Cardiac muscle cell (in vitro differentiated cells and primary cell): ENCODE measurements at regions not wholly inside any gene's neighbourhood (a gene's known extent, or its start where the extent isn't known, plus 50 kb on each side); places are given as distances from the start of the nearest gene placed in this dataset.

ENCODE experiments used
- DNase-seq, 2 donors: peaks; one replicate each; pipeline versions ENCODE4 v3.0.0 to v3.0.0-alpha.2; 2010 to 2017; ENCODE audit warnings: low read depth in 1 of 2, low spot score in 1 of 2
- H3K27ac ChIP-seq: fragments of 200-600 bp; sonication (generic); 2 replicates; pipeline ENCODE4 v1.5.1; 2016
- H3K27me3 ChIP-seq: fragments of 200-600 bp; sonication (generic); 2 replicates; pipeline ENCODE4 v1.6.0; 2016; ENCODE audit warnings: control low read depth
- H3K36me3 ChIP-seq: fragments of 200-600 bp; sonication (generic); 2 replicates; pipeline ENCODE4 v1.5.1; 2016; ENCODE audit warnings: control low read depth
- H3K4me1 ChIP-seq: fragments of 200-600 bp; sonication (generic); 2 replicates; pipeline ENCODE4 v1.8.1; 2017; ENCODE audit warnings: low read depth, mild to moderate bottlenecking, mixed run types
- H3K4me3 ChIP-seq: fragments of 200-600 bp; sonication (generic); 2 replicates; pipeline ENCODE4 v1.5.1; 2016; ENCODE audit warnings: mild to moderate bottlenecking
- H3K9me3 ChIP-seq: fragments of 200-600 bp; sonication (generic); 2 replicates; pipeline ENCODE4 v1.5.1; 2017; ENCODE audit warnings: low read depth, mild to moderate bottlenecking, control low read depth
- TF ChIP-seq, protein P1 (sequence below): IDR thresholded peaks from 2 replicates; pipeline ENCODE4 v1.5.1; 2012; ENCODE audit warnings: low read depth, mild to moderate bottlenecking, low read length

DNA sequence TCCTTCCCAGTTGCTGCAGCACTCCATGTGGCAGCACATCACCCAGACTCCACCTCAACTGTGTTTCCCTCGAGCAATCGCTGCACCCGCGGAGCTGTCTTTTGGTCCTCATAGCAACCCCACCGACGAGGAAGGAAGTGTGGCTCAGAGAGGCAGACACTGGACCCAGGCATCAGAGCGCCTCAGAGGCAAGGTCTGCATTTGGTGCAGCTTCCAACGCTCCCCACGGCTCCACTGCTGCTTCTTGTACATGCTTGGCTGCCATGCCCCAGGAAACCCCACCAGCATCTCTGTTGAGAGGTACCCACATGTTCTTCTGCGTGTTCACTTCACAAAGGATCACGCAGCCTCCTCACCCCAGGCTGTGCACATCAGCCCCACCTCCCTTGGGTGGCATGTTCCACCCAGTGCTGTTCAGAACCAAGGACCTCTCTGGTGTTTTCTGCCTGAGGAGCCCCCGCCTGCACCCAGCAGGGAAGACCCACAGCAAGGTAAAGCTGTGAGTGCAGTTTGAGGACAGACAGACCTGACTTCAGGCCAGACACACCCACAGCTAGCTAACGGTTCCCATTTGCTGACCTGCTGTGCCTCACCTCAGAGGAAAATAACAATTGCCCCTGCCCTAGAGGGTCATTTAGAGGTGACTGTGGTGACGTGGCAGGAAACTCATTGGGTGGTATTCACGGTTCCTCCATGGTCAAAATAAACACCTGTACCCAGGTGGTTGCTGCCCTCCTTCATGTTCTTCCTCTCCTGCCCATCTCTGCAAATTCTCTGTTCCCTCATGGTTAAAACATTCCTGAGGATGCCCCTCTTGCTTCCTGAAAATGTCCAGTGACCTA lies 326.3 kb upstream of the MYT1L start:
- TF ChIP-seq, protein P1, sequence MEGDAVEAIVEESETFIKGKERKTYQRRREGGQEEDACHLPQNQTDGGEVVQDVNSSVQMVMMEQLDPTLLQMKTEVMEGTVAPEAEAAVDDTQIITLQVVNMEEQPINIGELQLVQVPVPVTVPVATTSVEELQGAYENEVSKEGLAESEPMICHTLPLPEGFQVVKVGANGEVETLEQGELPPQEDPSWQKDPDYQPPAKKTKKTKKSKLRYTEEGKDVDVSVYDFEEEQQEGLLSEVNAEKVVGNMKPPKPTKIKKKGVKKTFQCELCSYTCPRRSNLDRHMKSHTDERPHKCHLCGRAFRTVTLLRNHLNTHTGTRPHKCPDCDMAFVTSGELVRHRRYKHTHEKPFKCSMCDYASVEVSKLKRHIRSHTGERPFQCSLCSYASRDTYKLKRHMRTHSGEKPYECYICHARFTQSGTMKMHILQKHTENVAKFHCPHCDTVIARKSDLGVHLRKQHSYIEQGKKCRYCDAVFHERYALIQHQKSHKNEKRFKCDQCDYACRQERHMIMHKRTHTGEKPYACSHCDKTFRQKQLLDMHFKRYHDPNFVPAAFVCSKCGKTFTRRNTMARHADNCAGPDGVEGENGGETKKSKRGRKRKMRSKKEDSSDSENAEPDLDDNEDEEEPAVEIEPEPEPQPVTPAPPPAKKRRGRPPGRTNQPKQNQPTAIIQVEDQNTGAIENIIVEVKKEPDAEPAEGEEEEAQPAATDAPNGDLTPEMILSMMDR: no peak
- H3K27ac ChIP-seq: no peak overlapping the region
- no peak overlapping the region for H3K4me3 ChIP-seq
- no peaks in the 10 kb centered on the region for H3K27me3 ChIP-seq
- no peaks in the 10 kb centered on the region for H3K9me3 ChIP-seq
- no peaks in the 10 kb centered on the region for H3K36me3 ChIP-seq
- H3K4me1 ChIP-seq: peaks cover 30% of the 10 kb centered on the region
- DNase-seq: no peak

DNA sequence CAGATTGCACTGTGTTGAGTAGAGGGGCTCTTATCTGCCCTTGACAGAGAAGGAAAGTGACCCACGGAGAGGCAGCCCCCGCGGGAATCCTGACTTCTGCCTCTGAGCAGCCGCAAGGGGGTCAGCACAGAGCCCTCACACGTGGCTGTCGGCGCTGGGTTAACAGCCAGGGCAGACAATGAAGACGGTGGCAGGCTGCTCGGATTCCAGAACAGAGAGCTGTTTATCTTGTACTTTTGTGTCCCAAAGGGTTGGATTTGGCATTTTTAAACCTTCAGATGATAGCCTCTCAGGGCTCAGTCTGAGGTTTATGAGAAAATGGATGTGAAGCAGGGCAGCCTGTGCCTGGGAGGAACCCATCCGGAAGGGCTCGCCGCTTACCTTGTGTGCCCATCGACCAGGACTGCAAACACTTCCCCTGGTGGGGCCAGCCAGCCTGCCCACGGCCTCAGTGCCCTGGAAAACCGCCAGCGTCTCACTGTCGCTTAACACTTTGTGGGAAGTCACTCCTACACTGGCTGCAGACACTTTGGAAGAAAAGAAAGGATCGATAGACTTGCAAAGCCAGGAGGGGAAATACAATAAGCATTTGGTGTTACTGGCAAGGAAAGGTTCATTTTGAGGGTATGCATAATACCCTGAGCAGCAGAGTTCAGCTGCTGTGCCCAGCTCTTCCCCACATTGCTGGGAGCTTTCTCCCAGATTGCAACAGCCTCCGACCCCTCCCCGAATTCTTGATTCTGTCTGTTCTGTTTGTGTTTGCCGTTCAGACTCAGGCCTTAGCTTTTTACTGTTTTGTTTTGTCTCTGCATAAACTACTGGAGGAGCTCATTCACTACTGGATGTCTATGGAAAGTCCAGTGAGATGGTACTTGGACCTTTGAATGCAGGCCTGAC lies 325.3 kb upstream of the MYT1L start:
- Histone ChIP-seq H3K4me3 (no peak overlapping the region), H3K27me3 (no peaks in the 10 kb centered on the region), H3K27ac (peak overlapping the region; percentile 56), H3K9me3 (no peaks in the 10 kb centered on the region), H3K36me3 (no peaks in the 10 kb centered on the region), H3K4me1 (peaks cover 30% of the 10 kb centered on the region)
- TF ChIP-seq, protein P1: no peak
- DNase-seq: no peak

DNA sequence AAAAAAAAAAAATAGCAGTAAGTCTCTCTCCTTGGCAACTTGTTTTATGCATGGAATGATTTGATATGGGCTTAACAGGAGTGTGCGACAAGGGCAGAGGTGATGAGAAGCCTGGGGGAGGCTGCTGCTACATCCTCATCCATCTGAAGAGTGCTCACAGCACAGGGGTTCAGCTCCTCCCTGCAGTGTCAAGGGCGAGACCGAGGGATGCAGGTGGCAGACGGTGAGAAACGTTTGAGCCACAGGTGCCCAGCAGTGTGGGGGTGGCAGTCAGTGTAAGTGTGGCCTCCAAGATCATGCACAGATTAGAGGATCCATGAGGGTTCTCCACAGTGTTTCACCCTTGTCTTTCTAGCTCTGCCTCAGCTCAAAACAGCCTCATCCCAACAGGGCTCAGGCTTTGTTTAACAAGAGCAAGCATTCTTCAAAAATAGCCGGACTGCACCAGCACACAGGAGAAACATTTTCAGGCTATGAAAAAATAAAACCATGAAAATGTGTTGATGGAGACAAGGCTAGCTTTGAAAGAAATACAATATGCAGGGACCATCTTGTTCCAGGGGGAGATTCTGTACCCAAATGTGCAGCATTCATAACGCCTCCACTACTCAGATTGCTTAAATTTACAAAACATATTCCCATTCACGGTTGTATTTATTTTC lies 324.5 kb upstream of the MYT1L start:
- Histone ChIP-seq H3K4me1 (peaks cover 30% of the 10 kb centered on the region), H3K4me3 (no peak overlapping the region), H3K36me3 (no peaks in the 10 kb centered on the region), H3K9me3 (no peaks in the 10 kb centered on the region), H3K27ac (peak overlapping the region; percentile 56), H3K27me3 (no peaks in the 10 kb centered on the region)
- TF ChIP-seq, protein P1: no peak
- no peak for DNase-seq

DNA sequence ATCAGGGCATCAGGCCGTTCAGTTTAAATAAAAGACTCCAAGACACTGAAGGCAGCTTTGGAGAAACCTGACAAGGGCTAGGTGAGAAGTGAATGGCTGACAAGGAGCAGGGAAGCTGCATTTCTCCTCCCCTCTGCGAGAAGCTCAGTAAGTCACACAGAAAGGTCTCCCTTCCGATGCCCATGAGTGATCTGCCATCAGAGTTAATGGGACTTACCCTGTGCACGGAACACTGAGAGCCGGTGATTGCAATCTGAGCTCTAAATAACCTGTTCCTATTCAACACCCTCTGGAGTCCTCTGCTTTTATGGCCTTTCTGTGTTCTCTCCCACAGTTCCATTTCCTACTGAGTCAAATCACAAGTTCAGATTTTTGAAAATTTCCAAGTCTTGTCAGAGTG lies 322.2 kb upstream of the MYT1L start:
- no peak overlapping the region for H3K4me3 ChIP-seq
- no peaks in the 10 kb centered on the region for H3K9me3 ChIP-seq
- no peaks in the 10 kb centered on the region for H3K36me3 ChIP-seq
- no peak for DNase-seq
- no peak overlapping the region for H3K27ac ChIP-seq
- H3K27me3 ChIP-seq: no peaks in the 10 kb centered on the region
- peaks cover 30% of the 10 kb centered on the region for H3K4me1 ChIP-seq
- TF ChIP-seq, protein P1: no peak

DNA sequence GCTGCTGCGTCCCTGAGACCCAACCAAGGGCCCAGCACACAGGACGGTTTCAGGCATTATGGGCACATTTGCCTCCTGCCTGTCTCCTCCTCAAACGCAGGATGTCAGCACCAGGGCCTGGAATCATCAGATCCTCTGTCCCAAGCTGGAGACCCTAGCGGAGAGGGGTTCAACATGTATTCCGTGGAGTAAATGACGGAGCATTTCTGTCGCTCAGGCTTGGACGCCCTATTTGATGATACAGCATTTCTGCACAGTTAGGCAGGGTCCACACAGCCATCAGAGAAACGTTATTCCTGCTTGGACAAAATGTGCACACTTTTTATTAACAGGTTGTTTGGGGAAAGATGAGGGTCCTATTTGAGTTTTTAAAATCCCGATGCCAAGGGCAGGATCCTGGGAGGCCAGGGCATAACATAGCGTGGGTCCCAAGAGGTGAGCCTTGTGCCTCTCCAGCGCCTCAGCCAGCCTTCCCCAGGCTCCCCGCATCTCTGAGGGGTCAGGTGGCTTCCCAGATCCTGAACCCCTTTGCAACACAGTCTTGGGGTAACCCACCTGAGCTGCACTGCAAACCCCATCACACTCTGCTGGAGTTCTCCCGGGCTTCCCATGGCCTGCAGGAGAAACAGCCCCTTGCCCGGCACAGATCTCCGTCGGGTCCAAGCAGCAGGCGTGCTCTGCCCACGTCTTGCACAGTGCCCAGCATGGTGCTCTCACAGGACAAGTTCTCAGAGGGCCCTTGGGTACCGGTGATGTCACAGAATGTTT lies 319.7 kb upstream of the MYT1L start:
- TF ChIP-seq, protein P1: no peak
- H3K4me1 ChIP-seq: peaks cover 28% of the 10 kb centered on the region
- H3K27me3 ChIP-seq: no peaks in the 10 kb centered on the region
- no peaks in the 10 kb centered on the region for H3K9me3 ChIP-seq
- no peak for DNase-seq
- no peaks in the 10 kb centered on the region for H3K36me3 ChIP-seq
- no peak overlapping the region for H3K27ac ChIP-seq
- H3K4me3 ChIP-seq: no peak overlapping the region
